ENCODE measurements at regions not wholly inside any gene's neighbourhood (a gene's known extent, or its start where the extent isn't known, plus 50 kb on each side); places are given as distances from the start of the nearest gene placed in this dataset.

DNA sequence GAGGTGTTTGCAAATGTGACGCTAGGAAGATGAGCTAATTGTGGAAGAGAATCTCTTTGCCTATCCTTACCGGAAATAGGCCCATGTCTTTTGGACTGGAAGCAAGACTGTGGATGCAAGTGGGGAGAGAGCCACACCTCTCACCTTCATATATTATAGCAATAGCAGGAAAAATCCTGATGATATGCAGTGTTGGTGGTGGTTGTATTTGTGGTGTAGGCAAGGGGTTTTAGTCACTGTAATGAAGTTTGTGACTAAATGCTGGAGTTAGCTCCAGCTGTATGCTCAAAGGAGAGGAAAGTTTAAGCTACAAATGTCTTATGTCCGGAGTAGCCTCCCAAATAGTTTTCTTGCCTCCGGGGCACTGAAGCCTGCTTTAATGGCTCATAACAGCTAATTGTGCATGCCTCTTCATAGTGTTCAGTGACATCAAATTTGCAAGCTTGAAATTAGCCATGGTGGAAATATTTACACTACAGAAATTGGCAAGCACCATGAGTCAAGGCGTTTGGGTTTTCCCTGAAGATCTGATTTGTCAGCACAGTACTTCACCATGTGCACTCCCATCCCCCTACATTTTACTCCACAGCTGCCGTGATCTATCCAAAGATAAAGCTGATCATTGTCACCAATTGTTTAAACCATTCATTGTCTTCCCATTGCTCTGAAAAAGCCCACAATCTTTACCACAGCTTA lies 102.6 kb upstream of the ZNF644 start:
- TF ChIP-seq POLR2A (IDR thresholded peaks at IDR 0.05) = no peak
- TF ChIP-seq, protein P1, sequence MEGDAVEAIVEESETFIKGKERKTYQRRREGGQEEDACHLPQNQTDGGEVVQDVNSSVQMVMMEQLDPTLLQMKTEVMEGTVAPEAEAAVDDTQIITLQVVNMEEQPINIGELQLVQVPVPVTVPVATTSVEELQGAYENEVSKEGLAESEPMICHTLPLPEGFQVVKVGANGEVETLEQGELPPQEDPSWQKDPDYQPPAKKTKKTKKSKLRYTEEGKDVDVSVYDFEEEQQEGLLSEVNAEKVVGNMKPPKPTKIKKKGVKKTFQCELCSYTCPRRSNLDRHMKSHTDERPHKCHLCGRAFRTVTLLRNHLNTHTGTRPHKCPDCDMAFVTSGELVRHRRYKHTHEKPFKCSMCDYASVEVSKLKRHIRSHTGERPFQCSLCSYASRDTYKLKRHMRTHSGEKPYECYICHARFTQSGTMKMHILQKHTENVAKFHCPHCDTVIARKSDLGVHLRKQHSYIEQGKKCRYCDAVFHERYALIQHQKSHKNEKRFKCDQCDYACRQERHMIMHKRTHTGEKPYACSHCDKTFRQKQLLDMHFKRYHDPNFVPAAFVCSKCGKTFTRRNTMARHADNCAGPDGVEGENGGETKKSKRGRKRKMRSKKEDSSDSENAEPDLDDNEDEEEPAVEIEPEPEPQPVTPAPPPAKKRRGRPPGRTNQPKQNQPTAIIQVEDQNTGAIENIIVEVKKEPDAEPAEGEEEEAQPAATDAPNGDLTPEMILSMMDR (IDR thresholded peaks at IDR 0.05) = no peak

All from esophagus squamous epithelium (tissue), 4 donors.